GM18517 (cell line): ENCODE measurements at regions not wholly inside any gene's neighbourhood (a gene's known extent, or its start where the extent isn't known, plus 50 kb on each side); places are given as distances from the start of the nearest gene placed in this dataset.
"Not testable (repeated sequence)": the region's sequence is repeated elsewhere in the genome, so short reads cannot be mapped to it uniquely, and the experiment has no call there.

Source experiments
- ATAC-seq: cut with Tn5 transposase; IDR thresholded peaks from one replicate; pipeline ENCODE4 v1.9.1; 2021; ENCODE audit warnings: mild to moderate bottlenecking, moderate library complexity; ENCODE audit not compliant: unreplicated experiment

- no peak for ATAC-seq
These were observed 79.5 kb downstream of the FAM161A start for GRCh38 chr2:61774351-61774750.

- no peak for ATAC-seq
These were observed 81.7 kb downstream of the FAM161A start for GRCh38 chr2:61771904-61772845.

GRCh38 chr2:61770746-61771145, 83.1 kb downstream of the FAM161A start:
- no peak for ATAC-seq

GRCh38 chr2:61770298-61770697, 83.6 kb downstream of the FAM161A start:
- ATAC-seq, result no peak

- ATAC-seq, result no peak
These were observed 84.7 kb downstream of the FAM161A start for GRCh38 chr2:61769093-61769675.

GRCh38 chr2:61764035-61764800, 89.6 kb downstream of the FAM161A start:
- peak; percentile 95 for ATAC-seq

- ATAC-seq, result peak; percentile 9
These were observed 90.2 kb downstream of the FAM161A start for GRCh38 chr2:61763605-61764034.

- ATAC-seq, result no peak
These were observed 91.6 kb downstream of the FAM161A start for GRCh38 chr2:61762292-61762691.

- no peak for ATAC-seq
These were observed 94.1 kb downstream of the FAM161A start for GRCh38 chr2:61759718-61760117.

GRCh38 chr2:61759005-61759404, 94.9 kb downstream of the FAM161A start:
- ATAC-seq, result no peak

- ATAC-seq, result no peak
These were observed 95.7 kb downstream of the FAM161A start for GRCh38 chr2:61758159-61758558.

- no peak for ATAC-seq
These were observed 100.3 kb downstream of the FAM161A start for GRCh38 chr2:61753512-61753911.

- ATAC-seq, result no peak
These were observed 103.2 kb downstream of the FAM161A start for GRCh38 chr2:61750624-61751023.

- ATAC-seq, result no peak
These were observed 110.9 kb downstream of the FAM161A start for GRCh38 chr2:61742955-61743354.

GRCh38 chr2:61737841-61738240, 116.0 kb downstream of the FAM161A start:
- no peak for ATAC-seq

GRCh38 chr2:61736953-61737352, 116.9 kb downstream of the FAM161A start:
- ATAC-seq, result no peak

- ATAC-seq, result no peak
These were observed 120.3 kb downstream of the FAM161A start for GRCh38 chr2:61733563-61733962.

- ATAC-seq, result no peak
These were observed 121.1 kb downstream of the FAM161A start for GRCh38 chr2:61732787-61733186.

- no peak for ATAC-seq
These were observed 126.1 kb downstream of the FAM161A start for GRCh38 chr2:61727746-61728145.

GRCh38 chr2:61726456-61727209, 127.2 kb downstream of the FAM161A start:
- ATAC-seq, result no peak

GRCh38 chr2:61723364-61723763, 130.5 kb downstream of the FAM161A start:
- ATAC-seq, result not testable (repeated sequence)
